Esophagus muscularis mucosa (tissue), 4 donors: ENCODE measurements at regions not wholly inside any gene's neighbourhood (a gene's known extent, or its start where the extent isn't known, plus 50 kb on each side); places are given as distances from the start of the nearest gene placed in this dataset.

Experiments used
- DNase-seq: peaks from one replicate; pipeline ENCODE4 v3.0.0-alpha.2; 2017; ENCODE audit errors: extremely low spot score
- H3K27ac ChIP-seq, 4 donors: fragments of 200-600 bp; sonication (generic); replicated peaks in 1 of 4; 1 replicate in 3 of 4; 2 replicates in 1 of 4; pipeline ENCODE4 v1.5.1; 2016 to 2019; ENCODE audit warnings: mild to moderate bottlenecking in 1 of 4
- H3K27me3 ChIP-seq, 4 donors: fragments of 200-600 bp; sonication (generic); one replicate each; pipeline versions ENCODE4 v1.5.1 to v1.6.0; 2016 to 2019
- H3K36me3 ChIP-seq, 4 donors: fragments of 200-600 bp; sonication (generic); one replicate each; pipeline ENCODE4 v1.5.1; 2016 to 2019
- H3K4me1 ChIP-seq, 4 donors: fragments of 200-600 bp; sonication (generic); one replicate each; pipeline ENCODE4 v1.5.1; 2016 to 2019
- H3K4me3 ChIP-seq, 4 donors: fragments of 200-600 bp; sonication (generic); 1 replicate in 2 of 4; 2 replicates in 2 of 4; pipeline ENCODE4 v1.5.1; 2016 to 2019; ENCODE audit warnings: mild to moderate bottlenecking in 4 of 4, moderate library complexity in 1 of 4
- H3K9me3 ChIP-seq, 4 donors: fragments of 200-600 bp; sonication (generic); 1 replicate in 3 of 4; 2 replicates in 1 of 4; pipeline ENCODE4 v1.5.1; 2016 to 2019
- EP300 ChIP-seq: sonication (generic); formaldehyde crosslinking; IDR thresholded peaks from one replicate; pipeline ENCODE4 v1.6.1; 2017; ENCODE audit warnings: antibody characterized with exemption
- POLR2A ChIP-seq: fragments of 450-650 bp; IDR thresholded peaks from one replicate; pipeline ENCODE4 v1.6.1; 2017; ENCODE audit warnings: antibody characterized with exemption, moderate library complexity, mild to moderate bottlenecking, low read depth
- POLR2AphosphoS5 ChIP-seq, 2 donors: sonication (generic); formaldehyde crosslinking; IDR thresholded peaks; one replicate each; pipeline ENCODE4 v1.6.1; 2017; ENCODE audit warnings: antibody characterized with exemption in 2 of 2
- WGBS: methylation state at CpG from one replicate; pipeline ENCODE4 v1.1.5; 2018; 5-methylcytosine and 5-hydroxymethylcytosine counted together
- intact Hi-C: fragments of 100-400 bp; cut with DNase I; formaldehyde crosslinking; loops from one replicate; pipeline ENCODE4 v1.15.1; 2023
- TF ChIP-seq, protein P1 (sequence below), 3 experiments: fragments of 200-600 bp in 2 of 3; fragments of 450-650 bp in 1 of 3; sonication (generic) in 2 of 3; IDR thresholded peaks; one replicate each; pipeline ENCODE4 v1.5.1; 2017 to 2019; ENCODE audit warnings: antibody characterized with exemption in 3 of 3, mild to moderate bottlenecking in 2 of 3, moderate library complexity in 1 of 3

DNA sequence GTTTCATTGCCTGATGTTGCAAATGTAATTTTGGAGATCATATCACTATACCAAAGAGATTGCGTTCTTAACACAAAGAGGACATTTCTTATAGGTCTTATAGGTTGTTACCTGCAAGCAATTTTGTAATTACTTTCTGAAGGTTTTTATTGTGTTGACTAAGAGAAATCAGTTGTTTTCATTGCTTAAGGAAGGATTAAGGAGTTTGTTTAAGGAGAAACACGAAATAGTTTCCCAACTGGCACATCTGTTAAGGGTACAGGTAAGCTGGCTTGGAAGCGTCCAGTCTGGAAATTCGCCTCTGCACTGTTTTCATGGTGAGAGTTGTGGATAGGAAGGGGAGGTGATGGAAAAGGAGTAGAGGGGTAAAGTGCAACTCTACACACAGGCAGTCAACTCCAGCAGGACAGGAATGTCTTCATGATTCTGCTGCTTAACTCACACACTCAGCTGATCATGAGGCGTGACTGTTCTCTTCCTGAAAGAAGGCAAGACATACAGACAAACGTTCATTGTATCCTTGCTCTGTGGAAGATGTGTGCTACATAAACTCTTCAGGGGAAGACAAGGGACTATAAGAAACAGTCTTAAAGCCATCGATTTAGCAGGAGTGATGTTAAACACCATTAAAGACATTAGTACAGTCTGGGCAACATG is 61.4 kb upstream of the ACSL3 start:
- Histone ChIP-seq H3K27ac (no peak overlapping the region), H3K9me3 (no peaks in the 10 kb centered on the region), H3K27me3 (no peaks in the 10 kb centered on the region), H3K4me1 (peaks cover 16 to 32% (median 23%) of the 10 kb centered on the region in 4 donors), H3K4me3 (no peak overlapping the region), H3K36me3 (no peaks in the 10 kb centered on the region)
- 92% methylated on average over 7 of the region's 7 CpGs for WGBS
- TF ChIP-seq EP300: no peak
- TF ChIP-seq POLR2AphosphoS5 (IDR thresholded peaks at IDR 0.05): no peak
- no peak for TF ChIP-seq POLR2A
- TF ChIP-seq, protein P1, sequence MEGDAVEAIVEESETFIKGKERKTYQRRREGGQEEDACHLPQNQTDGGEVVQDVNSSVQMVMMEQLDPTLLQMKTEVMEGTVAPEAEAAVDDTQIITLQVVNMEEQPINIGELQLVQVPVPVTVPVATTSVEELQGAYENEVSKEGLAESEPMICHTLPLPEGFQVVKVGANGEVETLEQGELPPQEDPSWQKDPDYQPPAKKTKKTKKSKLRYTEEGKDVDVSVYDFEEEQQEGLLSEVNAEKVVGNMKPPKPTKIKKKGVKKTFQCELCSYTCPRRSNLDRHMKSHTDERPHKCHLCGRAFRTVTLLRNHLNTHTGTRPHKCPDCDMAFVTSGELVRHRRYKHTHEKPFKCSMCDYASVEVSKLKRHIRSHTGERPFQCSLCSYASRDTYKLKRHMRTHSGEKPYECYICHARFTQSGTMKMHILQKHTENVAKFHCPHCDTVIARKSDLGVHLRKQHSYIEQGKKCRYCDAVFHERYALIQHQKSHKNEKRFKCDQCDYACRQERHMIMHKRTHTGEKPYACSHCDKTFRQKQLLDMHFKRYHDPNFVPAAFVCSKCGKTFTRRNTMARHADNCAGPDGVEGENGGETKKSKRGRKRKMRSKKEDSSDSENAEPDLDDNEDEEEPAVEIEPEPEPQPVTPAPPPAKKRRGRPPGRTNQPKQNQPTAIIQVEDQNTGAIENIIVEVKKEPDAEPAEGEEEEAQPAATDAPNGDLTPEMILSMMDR (IDR thresholded peaks at IDR 0.05): no peak
- intact Hi-C loops: loop anchor here (5.0 to 10.0 kb wide), 3 partner anchors 65 to 103 kb away; partner anchors contain the start of gene ACSL3
- DNase-seq: no peak

DNA sequence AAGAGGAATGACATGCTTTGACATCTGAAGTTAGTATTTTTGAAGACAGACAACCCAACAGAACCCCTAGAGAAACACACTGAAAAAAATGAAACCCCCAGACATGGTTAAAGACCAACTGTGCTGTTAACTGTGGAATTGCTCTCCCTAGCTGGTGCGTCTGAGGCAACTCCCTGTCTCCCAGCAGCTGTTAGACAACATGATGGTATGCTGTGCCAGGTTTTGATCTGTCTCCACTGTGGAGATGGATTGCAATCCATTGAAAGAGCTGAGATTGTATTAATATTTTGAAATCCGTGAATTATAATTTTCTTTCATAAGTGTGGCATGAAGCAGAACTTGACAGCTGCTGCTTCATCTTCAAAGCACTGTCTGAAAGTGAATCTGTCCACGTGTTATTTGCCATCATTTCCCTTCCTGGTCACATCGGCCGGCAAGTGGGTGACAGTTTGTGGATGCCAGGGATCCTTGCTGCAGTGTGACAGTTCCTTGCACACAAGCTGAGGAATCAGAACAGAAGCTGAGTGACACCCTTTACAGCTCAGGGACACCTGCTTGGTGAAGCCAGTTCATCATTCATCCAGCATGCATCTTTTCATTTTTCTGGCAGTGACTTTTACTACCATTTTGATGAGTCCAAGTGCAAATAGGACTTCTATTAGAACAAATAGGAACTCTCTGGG is 58.2 kb upstream of the ACSL3 start:
- Histone ChIP-seq H3K27me3 (no peaks in the 10 kb centered on the region), H3K4me1 (peaks cover 4 to 35% (median 23%) of the 10 kb centered on the region in 4 donors), H3K27ac (no peak overlapping the region), H3K36me3 (no peaks in the 10 kb centered on the region), H3K9me3 (no peaks in the 10 kb centered on the region), H3K4me3 (no peak overlapping the region)
- no peak for TF ChIP-seq EP300
- no peak for TF ChIP-seq POLR2A
- no peak for TF ChIP-seq POLR2AphosphoS5 (IDR thresholded peaks at IDR 0.05)
- TF ChIP-seq, protein P1 (IDR thresholded peaks at IDR 0.05): no peak
- WGBS: 63% methylated on average over 5 of the region's 5 CpGs
- intact Hi-C loops: no loop called here
- no peak for DNase-seq

DNA sequence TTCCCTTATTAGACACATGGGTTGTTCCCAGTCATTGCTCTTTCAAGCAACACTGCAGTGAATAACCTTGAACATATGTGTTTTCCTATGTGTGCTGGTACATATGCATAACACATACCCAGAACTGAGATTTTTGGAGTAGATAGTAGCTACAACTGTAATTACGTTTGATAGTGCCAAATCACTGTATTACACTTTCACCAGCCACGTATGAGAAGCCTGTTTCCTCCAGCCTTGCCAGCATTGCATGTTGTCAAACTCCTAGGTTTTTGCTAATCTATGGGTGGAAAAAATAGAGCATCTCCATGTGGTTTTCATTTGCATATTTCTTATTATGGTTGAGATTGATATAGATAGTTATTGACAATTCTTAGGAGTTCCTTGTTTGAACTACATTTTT is 56.5 kb upstream of the ACSL3 start:
- Histone ChIP-seq H3K4me1 (peaks cover 4 to 28% (median 21%) of the 10 kb centered on the region in 4 donors), H3K9me3 (no peaks in the 10 kb centered on the region), H3K4me3 (no peak overlapping the region), H3K36me3 (no peaks in the 10 kb centered on the region), H3K27ac (no peak overlapping the region), H3K27me3 (no peaks in the 10 kb centered on the region)
- no peak for DNase-seq
- intact Hi-C loops: no loop called here
- TF ChIP-seq, protein P1 (IDR thresholded peaks at IDR 0.05): no peak
- TF ChIP-seq POLR2AphosphoS5 (IDR thresholded peaks at IDR 0.05) (no peak), EP300 (no peak), POLR2A (no peak)
- WGBS: 75% methylated on average over 2 of the region's 2 CpGs

DNA sequence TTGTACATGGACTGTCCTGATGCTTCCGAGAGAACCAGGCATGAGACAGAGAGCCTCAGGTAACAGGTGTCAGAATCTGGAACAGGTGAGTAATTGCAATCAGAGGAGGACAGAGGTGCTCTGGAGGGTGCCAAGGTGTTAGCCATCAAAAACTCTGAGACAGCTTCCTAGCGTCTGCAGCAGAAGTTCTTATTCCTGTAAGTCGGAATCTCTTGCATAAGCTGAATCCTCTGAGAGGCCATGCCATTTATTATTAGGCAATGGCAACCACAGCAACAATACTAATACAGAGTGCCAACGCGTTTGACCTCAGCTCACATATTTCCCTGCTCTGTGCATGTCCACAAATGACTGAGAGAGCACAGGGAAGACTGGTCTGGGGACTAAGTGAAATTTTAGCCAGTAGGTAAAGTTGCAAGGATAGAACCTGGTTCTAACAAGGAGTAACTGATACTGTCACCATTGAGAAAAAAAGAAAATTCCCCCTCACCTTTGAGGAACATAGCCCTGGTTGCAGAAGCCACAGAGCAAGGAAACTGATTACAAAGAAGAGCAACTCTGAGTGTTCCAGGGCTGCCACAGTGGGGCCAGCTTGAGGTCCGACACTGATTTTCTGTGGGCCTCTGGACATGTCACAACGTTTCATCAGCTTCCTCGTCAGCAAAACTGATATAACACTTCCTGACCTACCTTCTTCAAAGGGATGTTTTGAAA is 55.1 kb upstream of the ACSL3 start:
- Histone ChIP-seq H3K27ac (peak overlapping the region; percentile 16 to 64 (median 43)), H3K9me3 (no peaks in the 10 kb centered on the region), H3K4me3 (no peak overlapping the region), H3K36me3 (no peaks in the 10 kb centered on the region), H3K4me1 (peaks cover 4 to 28% (median 21%) of the 10 kb centered on the region in 4 donors), H3K27me3 (no peaks in the 10 kb centered on the region)
- intact Hi-C loops: no loop called here
- 60% methylated on average over 7 of the region's 8 CpGs for WGBS
- no peak for DNase-seq
- TF ChIP-seq POLR2AphosphoS5 (IDR thresholded peaks at IDR 0.05): peak in 1 of 2 donors; percentile 27
- TF ChIP-seq, protein P1 (IDR thresholded peaks at IDR 0.05): no peak
